Testis (tissue), 2 donors: ENCODE measurements at regions not wholly inside any gene's neighbourhood (a gene's known extent, or its start where the extent isn't known, plus 50 kb on each side); places are given as distances from the start of the nearest gene placed in this dataset.

Experiments
- POLR2A ChIP-seq: fragments of 450-650 bp; IDR thresholded peaks from one replicate; pipeline ENCODE4 v1.6.1; 2017; ENCODE audit warnings: antibody characterized with exemption, mild to moderate bottlenecking, moderate library complexity
- TF ChIP-seq, protein P1 (sequence below), 3 experiments: fragments of 450-650 bp in 2 of 3; fragments of 200-600 bp in 1 of 3; sonication (generic) in 1 of 3; IDR thresholded peaks; one replicate each; pipeline ENCODE4 v1.5.1; 2016 to 2019; ENCODE audit warnings: antibody characterized with exemption in 3 of 3, mild to moderate bottlenecking in 2 of 3, moderate library complexity in 1 of 3

GRCh38 chr1:245054105-245054504 is 100.7 kb upstream of the KIF26B start:
- TF ChIP-seq, protein P1, sequence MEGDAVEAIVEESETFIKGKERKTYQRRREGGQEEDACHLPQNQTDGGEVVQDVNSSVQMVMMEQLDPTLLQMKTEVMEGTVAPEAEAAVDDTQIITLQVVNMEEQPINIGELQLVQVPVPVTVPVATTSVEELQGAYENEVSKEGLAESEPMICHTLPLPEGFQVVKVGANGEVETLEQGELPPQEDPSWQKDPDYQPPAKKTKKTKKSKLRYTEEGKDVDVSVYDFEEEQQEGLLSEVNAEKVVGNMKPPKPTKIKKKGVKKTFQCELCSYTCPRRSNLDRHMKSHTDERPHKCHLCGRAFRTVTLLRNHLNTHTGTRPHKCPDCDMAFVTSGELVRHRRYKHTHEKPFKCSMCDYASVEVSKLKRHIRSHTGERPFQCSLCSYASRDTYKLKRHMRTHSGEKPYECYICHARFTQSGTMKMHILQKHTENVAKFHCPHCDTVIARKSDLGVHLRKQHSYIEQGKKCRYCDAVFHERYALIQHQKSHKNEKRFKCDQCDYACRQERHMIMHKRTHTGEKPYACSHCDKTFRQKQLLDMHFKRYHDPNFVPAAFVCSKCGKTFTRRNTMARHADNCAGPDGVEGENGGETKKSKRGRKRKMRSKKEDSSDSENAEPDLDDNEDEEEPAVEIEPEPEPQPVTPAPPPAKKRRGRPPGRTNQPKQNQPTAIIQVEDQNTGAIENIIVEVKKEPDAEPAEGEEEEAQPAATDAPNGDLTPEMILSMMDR (IDR thresholded peaks at IDR 0.05), result no peak
- no peak for TF ChIP-seq POLR2A
